HG03135 (cell line): ENCODE measurements at regions not wholly inside any gene's neighbourhood (a gene's known extent, or its start where the extent isn't known, plus 50 kb on each side); places are given as distances from the start of the nearest gene placed in this dataset.
"Not testable (repeated sequence)": the region's sequence is repeated elsewhere in the genome, so short reads cannot be mapped to it uniquely, and the experiment has no call there.

Experiments
- ATAC-seq: cut with Tn5 transposase; IDR thresholded peaks from one replicate; pipeline ENCODE4 v1.9.1; 2021; ENCODE audit warnings: mild to moderate bottlenecking, moderate library complexity; ENCODE audit not compliant: unreplicated experiment

DNA sequence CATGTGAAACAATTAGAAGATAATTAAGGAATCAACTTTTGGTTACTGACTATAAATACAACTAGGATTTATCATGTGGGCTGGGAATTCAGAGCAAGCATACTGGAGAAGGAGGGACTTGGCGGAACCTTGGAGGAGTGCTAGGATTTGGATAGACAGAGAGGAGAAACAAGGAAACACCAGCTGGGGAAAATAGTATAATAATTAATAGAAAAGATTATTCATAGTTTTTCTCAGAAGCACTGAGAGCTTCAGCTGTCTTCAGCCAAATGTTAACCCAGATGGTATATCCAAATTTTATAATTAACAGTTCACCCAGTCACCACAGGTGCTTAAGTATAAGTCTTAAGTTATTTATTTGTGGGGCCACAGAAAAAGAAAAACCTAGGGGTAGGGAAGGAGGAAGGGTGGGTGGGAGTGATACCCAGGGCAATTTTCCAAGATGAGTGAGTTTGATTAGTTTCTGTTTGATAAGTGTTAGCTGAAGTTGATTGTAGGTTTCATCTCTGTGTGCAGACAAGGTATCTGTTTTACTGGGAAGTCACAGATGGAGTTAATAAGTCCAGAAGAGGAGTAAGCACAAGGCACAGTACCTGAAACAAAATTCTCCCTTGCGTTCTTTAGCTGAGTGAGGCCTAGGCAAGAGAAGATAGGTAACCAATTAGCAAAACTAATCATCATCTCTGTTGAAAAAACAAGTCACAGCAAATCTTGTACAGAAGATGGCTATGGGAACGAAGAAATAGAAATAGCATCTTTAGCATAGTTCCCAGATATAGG lies 175.5 kb downstream of the TFAP2B start:
- ATAC-seq: no peak

DNA sequence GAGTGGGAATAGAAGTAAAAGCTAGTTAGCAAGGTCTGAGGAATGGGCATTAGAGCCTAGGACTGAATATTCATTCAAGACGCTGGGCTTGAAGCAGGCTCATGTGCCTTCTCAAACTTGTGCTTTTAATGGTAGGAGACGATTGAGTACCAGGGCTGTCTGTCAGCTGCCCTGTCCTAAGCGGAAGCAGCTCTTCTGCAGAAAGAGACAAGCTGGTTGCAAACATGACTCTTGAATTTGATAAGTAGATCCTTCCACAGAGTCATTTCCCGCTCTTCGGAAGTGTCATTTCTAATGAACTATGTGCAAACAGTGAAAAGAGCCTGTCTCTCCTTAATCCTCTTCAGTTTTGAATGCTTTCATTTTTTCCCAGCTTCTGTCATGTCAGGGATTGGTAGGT lies 176.4 kb downstream of the TFAP2B start:
- no peak for ATAC-seq

DNA sequence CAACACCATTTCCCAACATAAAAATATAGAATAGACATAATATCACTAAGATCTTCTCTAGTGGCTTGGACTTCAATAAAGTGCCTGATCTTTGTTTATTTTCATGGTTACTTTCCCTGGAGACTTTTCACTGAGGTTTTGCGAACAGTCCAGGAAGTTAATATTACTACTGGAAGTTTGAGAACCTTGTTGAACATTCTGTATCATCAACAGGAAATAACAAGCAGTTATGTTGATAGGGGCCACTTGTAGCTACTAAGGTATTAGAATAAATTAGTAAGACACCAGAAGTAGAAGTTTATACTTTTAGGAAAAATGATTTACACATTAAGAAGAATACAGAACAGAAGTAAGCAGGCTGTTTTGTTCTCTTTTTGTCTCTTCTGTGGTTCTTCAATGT lies 180.2 kb downstream of the TFAP2B start:
- no peak for ATAC-seq

DNA sequence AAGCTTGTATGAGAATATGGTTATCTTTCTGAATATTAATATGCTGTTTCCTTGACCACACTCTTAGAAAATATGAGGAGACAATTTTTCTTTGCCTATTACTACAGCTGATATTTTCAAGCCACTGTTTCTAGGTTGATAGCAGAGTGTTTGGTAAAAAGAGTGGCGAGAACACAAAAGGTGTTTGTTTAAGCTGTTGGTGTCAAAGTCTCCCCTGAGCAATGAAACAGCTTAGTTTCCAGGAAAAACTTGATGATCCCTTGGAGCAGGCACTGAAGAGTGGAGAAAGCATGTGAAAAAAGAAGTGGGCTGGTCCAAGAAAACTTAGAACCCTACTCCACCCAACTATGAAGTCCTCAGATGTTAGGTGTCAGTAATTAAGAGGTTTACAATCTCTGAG lies 182.7 kb downstream of the TFAP2B start:
- no peak for ATAC-seq

DNA sequence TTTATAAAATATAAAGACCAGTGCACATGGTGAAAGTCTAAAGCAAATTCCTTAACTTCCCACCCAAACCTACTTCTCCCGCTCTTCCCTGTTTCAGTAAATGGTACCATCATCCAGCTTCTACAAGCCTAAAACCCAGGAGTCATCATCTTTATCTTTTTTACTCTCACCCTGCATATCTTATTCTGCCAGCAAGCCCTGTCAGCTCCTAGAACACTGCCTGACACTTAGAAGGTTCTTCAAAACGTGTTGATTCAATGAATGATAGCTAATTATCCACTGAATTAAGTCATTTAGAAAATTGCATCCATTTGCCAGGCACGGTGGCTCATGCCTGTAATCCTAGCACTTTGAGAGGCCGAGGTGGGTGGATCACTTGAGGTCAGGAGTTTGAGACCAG lies 185.7 kb downstream of the TFAP2B start:
- ATAC-seq: no peak

DNA sequence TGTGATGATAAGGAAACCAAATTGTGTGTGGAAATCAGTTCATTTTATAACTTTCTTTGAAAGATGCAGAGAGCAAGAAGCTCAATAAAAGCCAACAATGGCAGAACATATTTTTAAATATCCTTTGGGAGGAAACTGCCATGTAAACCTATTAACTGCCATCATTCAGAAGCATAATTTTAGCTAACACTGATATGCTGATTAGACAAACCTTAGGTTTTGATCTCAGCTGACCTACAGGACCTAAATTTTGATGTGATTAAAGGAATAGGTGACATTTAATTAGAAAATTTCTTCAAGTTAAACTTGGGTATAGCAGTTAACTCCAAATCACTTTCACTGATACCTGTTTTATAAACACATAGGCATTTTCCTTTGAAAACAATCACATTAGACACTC lies 187.1 kb downstream of the TFAP2B start:
- no peak for ATAC-seq

DNA sequence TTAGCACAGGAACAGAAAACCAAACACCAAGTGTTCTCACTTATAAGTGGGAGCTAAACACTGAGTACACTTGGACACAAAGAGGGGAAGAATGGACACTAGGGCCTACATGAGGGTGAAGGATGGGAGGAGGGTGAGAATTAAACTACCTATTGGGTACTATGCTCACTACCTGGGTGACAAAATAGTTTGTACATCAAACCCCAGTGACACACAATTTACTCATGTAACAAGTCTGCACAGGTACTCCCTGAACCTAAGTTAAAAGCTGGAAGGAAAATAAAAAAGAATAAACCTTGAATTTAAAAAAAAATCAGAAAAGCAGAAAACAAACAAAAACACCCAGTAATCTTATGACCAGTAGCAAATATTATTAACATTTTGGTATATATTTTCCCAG lies 188.6 kb downstream of the TFAP2B start:
- no peak for ATAC-seq

DNA sequence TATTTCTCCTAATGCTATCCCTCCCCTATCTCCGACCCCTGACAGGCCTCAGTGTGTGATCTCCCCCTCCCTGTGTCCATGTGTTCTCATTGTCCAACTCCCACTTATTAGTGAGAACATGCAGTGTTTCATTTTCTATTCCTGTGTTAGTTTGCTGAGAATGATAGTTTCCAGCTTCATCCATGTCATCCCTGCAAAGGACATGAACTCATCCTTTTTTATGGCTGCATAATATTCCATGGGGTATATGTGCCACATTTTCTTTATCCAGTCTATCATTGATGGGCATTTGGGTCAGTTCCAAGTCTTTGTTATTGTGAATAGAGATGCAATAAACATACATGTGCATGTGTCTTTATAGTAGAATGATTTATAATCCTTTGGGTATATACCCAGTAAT lies 190.0 kb downstream of the TFAP2B start:
- ATAC-seq: not testable (repeated sequence)

DNA sequence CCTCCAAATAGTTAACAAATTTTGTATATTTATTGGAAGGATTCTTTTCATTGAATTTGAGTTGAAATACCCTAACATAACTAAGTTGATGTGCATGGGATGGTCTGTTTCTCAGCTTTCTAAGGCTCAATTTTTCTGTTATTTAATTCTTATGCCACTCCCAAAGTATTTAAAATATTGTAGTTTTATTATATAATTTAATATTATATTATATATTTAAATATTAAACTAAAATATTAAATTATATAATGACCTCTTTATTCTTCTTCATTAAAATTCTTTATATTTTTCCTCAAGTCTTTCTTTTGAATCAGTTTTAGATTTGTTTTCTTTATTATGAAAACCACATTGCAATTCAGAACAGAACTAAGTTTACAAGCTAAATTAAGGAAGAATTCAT lies 194.7 kb downstream of the TFAP2B start:
- ATAC-seq: no peak

DNA sequence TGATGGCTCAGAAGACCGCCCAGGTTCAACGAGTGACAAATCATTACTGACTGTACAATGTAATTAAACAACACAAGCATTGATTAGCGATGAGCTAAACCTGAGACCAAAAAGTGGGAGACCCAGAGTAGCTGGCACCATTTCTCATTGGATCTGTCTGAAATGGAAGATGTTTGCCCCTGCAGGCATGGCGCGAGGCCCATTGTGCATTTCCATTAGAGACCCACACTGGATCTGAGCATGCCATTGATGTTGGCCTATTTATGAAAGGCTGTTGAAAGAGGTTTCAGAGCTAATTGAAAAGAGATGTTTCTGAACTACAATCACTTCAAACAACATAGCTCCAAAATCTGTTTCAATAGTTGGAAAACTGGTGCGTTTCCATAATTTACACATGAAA lies 196.7 kb downstream of the TFAP2B start:
- no peak for ATAC-seq

DNA sequence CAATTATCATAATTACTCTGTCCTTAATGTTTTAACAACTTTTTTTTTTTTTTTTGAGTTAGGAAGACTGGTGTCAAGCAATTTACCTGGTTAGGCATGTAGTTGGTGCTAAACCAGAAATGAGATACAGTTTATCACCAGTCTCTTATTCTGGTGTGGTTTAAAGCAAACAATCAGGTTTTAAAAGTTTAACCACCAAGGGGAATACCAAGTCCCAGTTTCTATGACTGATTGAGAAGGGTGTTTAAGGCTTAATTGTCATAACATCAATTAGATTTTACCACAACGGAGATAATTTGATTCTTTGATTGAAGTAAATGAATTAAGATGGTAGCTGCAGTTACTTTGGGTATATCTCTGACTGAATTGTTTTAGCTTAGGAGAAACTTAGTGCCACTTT lies 197.8 kb downstream of the TFAP2B start:
- ATAC-seq: no peak

DNA sequence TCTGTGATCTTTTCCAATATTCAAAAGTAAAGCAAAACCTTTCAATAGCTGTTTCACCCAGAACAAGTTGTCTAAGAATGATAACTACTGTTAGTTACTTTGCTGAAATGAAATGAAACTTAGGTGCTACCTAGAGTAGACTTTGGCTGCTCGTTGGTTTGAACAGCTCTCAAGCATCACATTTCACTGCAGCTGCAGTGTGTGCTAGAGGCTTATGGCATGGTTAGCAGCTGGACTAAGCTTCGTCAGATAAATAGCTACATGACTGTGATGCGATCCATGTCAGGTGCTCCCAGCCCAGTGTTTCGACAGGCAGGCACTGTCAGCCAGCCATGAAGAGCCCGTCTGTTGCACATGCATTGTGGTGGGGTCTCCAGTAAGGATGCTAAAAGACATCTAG lies 201.1 kb downstream of the TFAP2B start:
- ATAC-seq: no peak

DNA sequence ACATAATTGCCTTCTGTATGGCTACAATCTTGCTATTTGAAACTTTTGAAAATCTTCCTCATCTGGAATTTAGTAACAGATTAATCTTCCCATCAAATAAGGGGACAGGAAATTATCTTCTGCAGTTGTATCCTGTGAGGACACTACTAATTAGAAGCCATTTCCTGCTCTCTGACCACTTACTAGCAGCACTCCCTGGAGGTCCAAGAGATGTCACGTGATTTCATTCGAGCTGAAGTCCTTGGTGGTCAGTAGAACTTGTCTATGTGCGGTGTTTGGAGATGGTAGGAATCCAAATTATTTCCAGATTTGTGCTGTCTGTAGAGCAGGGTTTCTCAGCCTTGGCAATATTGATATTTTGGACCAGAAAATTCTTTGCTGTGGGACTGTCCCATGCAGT lies 202.5 kb downstream of the TFAP2B start:
- ATAC-seq: no peak

DNA sequence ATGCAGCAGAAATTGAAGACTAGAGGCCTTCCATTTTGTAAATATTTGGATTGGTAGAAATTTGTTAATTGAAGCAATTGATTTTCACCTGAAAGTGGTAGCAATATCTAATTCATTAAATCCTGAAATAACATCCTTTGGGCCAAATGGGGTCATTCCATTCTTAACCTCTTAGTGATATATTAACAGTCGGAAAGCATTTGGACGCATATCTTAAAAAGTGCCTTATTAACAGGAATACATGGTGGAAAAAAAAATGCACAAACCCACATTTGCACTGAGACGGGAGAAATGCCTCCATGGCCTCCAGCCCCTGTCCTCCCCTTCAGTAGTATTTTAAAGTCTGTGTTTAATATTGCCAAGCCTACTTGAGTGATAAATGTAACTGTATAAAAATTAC lies 205.5 kb downstream of the TFAP2B start:
- ATAC-seq: no peak

DNA sequence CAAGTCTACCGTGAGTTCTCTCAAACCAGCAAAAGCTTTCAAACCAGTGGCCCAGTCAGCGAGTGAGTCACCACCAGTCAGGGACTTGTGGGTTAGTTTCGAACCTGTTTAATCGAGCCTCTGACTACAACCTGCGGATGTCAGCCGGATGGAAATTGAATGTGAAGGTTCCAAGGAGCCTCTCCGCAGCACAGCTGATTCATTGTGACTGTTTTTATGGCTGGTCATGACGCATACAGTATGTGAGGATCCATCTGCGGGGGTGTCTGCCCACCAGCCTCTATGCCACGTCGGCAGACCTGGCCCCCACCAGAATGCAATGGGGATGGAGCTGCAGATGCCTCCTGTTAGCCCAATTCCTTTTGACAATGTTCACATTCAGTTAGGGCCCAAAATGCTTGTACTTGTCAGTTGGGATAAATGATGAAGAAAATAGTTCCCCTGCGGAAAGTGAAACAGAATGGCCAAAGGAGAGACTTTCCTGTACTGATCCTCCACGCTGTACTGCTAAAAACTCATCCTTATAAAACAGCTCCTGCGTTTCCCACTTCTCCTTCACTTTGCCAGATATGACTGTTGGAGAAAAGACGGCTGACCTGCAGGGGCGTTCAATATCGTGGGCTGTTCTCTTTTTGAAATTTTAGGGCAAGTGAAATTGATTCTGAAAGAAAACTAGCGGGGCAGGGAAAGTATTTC lies 206.6 kb downstream of the TFAP2B start:
- ATAC-seq: no peak

DNA sequence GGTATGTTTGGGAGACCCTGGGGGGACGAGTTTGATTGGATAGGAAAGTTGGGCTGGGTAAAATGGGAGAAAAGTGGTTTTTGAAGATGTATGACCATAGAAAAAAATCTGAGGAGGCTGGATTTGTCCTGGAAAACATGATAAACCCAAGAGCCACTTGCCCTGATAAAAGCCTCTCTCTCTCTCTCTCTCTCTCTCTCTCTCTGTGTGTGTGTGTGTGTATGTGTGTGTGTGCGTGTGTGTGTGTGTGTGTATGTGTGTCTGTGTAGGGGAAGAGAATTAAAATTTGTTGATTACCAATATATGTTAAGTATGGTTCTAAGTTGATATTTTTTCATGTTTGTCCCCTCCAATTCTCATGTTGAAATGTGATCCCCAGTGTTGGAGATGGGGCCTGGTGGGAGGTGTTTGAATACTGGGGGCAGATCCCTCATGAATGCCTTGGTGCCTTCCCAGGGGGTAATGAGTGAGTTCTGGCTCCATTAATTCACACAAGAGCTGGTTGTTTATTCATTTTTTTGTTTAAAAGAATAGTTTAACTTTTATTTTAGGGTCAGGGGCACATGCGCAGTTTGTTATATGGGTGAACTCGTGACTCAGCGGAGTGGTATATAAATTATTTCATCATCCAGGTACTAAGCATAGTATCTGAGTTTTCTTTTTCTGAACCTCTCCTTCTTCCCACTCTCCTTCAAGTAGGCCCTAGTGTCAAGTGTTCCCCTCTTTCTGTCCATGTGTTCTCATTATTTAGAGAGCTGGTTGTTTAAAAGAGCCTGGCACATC lies 208.8 kb downstream of the TFAP2B start:
- no peak for ATAC-seq

DNA sequence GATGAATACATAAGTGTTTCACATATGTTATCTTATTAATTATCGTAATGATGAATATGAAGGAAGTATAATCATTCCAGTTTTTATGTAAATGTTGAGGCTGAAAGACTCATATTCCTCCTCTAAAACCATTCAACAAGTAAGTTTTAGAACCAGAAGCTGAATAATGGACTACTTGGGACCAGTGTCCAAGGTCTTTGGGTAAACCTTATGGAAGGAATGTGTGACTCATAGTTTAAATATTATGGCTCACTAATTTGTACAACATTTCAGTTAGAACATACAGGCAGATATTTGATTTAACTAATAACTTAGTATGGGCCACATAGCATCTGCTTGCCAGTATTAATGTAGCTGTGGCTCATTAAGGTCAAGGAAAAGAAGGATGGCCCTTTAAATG lies 209.6 kb downstream of the TFAP2B start:
- ATAC-seq: no peak

DNA sequence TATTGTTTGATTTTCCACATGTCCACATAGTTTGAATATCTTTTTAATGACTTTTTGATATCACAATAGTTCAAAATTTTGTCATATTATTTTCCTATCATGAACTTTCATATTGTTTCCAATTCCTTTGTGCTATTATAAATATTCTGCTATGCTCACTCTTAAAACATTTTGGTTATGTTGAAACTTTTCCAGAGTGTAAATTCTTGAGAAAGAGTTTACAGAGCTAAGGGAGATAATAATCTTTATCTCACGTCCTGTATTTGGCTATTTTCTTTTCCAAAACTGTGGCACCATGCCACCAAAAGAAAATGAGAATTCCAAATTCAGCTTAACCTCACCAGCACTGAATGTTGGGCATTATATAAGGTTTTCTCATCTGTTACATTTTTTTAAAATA lies 210.9 kb downstream of the TFAP2B start:
- no peak for ATAC-seq

DNA sequence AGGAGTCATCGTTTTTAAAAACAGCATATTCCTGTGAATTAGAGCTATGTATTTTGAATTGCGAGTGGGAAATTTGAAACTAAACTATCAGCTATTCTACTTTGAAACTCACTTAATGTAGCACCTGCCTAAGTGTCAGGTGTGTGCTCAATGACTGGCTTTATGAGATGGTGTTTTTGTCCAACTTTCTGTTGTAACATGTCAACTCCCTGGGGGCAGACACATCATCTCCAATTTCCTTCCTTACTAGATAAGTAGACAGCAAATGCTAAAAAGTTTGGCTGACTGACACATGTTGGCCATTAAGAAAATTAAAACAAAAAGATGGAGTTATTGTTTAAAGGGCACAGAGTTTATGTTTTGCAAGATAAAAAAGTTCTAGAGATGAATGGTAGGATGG lies 226.9 kb downstream of the TFAP2B start:
- no peak for ATAC-seq

DNA sequence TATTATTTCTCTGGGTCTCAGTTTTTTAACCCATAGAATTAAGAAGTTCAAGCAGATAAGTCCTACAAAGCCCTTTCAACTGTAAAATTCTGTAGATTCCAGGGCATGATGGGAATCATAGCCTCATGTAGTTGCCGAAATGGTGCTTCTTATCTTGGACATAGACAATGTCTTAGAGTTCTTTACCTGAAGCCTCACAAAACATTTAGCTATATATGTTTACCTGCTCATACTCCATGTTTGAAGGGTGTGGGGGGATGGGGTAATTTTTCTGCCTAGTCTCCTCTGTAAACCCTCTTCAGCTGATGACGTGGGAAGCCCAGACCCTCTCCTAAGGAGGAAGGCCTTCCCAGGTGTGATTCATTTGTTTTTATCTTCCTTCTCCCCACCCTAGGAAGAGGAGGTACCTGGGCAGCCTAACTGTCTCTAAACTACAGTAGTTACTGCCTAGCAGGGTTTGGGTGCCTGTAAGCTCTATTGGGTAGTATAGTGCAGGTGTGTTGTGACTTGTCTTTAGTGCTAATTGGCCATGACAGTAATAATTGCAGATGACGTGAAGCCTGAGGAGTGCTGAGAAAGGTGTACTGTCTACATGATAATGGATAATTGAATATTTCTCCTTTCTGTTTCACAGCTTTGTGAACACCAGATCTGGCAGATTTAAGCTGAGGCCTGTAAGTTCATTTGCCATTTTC lies 230.8 kb downstream of the TFAP2B start:
- ATAC-seq: no peak
